ENCODE measurements at regions not wholly inside any gene's neighbourhood (a gene's known extent, or its start where the extent isn't known, plus 50 kb on each side); places are given as distances from the start of the nearest gene placed in this dataset.

DNA sequence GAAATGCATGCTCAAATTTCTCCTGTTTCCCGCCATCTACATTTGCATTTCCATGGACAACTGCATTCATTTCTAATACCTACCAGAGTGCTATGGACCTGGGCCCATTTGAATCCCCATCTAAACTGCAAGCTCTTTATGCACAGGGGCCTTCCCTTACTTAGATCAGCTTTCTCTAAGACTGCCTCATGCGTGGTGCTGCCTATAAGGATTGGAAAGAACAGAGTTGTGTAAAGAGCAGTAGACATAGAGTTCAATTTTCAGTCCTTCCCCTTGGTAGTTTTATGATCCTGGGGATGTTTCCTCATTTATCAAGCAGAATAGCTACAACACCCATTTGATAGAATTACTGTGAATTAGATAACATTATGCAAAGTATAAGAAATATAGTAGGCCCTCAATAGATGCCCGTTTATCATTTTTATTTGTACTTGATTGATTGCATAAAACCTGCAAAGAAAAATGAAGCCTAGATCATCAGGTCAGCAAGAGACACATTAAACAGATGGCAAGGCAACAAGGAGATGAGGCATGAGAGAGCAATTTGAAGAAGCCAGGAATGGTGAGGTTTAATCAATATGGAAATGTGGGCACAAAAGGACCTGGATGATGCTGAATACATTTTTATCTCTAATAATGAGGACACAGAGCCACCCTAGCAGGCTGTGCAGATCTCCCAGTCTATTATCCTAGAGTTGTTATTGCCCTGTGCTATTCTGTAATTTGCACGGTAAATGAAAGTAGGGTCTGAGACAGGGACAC lies 359.7 kb downstream of the FAM181B start (continued):
- TF ChIP-seq ZNF33B (CRISPR knock-in tag; IDR thresholded peaks at IDR 0.05) (no peak), ZNF383 (CRISPR knock-in tag; IDR thresholded peaks at IDR 0.05; ENCODE audit: borderline replicate concordance) (no peak), AHR (CRISPR knock-in tag; IDR thresholded peaks at IDR 0.05) (no peak)

DNA sequence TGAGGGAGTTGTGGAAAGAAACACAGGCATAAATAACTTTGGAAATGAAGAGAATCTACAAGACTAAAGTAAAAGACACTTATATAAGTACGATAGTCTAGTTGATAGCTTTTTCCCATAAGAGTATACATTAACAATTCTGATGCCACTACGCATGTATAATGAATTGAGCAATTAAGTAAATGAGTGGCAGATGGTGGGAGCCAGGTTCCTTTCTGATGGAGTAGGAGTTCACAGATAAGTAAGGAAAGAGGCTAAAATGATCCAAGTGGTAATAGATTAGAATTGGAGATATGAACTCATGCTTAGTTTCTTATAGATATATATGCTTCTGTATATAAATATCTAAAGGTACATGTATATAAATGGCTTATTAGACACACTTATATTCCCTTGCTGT lies 368.3 kb downstream of the FAM181B start:
- BruUV-seq (replicated peaks), result no TSS peak
- ChIA-PET POLR2A (no interaction called here), CTCF (ENCODE audit: low intra/inter-chr PET ratio, low total read pairs) (no interaction called here)
- H3K9me3 ChIP-seq (ENCODE audit: low read length), result no peaks in the 10 kb centered on the region
- H3K27me3 ChIP-seq (ENCODE audit: control insufficient read depth in 1 of 2, insufficient read depth in 2 of 2, low read length in 2 of 2), result no peaks in the 10 kb centered on the region
- no peaks in the 10 kb centered on the region for H3K4me1 ChIP-seq (ENCODE audit: insufficient read depth, low read length)
- ATAC-seq (no peak), DNase-seq (ENCODE audit: low spot score) (no peak), FAIRE-seq (no peak)
- no peaks in the 10 kb centered on the region for H4K20me1 ChIP-seq (ENCODE audit: insufficient read depth, low read length)
- no peaks in the 10 kb centered on the region for H3K79me2 ChIP-seq (ENCODE audit: insufficient read depth, low read length)
- H3K4me2 ChIP-seq (ENCODE audit: low read depth, low read length), result no peak overlapping the region
- intact Hi-C loops (cut with micrococcal nuclease; ENCODE audit: unreplicated experiment) (no loop called here), in situ Hi-C loops (cut with HindIII; ENCODE audit: extremely low pct_ligation_motif_present, low pct_unique_long_range_greater_than_20kb) (no loop called here)
- H3K36me3 ChIP-seq (replicated peaks in 1 of 2; ENCODE audit: control insufficient read depth in 1 of 2, insufficient read depth in 2 of 2, low read length in 2 of 2), result no peaks in the 10 kb centered on the region
- 33% methylated on average over 2 of the region's 2 CpGs for WGBS (ENCODE audit: low lambda C conversion rate)
- no peak for TF ChIP-seq ZNF101 (CRISPR knock-in tag; IDR thresholded peaks at IDR 0.05; ENCODE audit: borderline replicate concordance, low read depth)
- no peak for TF ChIP-seq PRPF4 (IDR thresholded peaks at IDR 0.05; ENCODE audit: low read depth, low read length, poor library complexity, severe bottlenecking)
- TF ChIP-seq ZNF557 (CRISPR knock-in tag; IDR thresholded peaks at IDR 0.05), result no peak
- TF ChIP-seq, protein P1, sequence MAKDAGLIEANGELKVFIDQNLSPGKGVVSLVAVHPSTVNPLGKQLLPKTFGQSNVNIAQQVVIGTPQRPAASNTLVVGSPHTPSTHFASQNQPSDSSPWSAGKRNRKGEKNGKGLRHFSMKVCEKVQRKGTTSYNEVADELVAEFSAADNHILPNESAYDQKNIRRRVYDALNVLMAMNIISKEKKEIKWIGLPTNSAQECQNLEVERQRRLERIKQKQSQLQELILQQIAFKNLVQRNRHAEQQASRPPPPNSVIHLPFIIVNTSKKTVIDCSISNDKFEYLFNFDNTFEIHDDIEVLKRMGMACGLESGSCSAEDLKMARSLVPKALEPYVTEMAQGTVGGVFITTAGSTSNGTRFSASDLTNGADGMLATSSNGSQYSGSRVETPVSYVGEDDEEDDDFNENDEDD (CRISPR knock-in tag; IDR thresholded peaks at IDR 0.05; ENCODE audit: borderline replicate concordance), result no peak
- no peak for TF ChIP-seq ZNF30 (CRISPR knock-in tag; IDR thresholded peaks at IDR 0.05)
- TF ChIP-seq, protein P2, sequence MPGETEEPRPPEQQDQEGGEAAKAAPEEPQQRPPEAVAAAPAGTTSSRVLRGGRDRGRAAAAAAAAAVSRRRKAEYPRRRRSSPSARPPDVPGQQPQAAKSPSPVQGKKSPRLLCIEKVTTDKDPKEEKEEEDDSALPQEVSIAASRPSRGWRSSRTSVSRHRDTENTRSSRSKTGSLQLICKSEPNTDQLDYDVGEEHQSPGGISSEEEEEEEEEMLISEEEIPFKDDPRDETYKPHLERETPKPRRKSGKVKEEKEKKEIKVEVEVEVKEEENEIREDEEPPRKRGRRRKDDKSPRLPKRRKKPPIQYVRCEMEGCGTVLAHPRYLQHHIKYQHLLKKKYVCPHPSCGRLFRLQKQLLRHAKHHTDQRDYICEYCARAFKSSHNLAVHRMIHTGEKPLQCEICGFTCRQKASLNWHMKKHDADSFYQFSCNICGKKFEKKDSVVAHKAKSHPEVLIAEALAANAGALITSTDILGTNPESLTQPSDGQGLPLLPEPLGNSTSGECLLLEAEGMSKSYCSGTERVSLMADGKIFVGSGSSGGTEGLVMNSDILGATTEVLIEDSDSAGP (CRISPR knock-in tag; IDR thresholded peaks at IDR 0.05; ENCODE audit: borderline replicate concordance), result no peak
- H3K9ac ChIP-seq (ENCODE audit: insufficient read depth, low read depth, low read length), result no peak overlapping the region
- H3K27ac ChIP-seq (ENCODE audit: extremely low read length, insufficient read depth, low read length), result no peak overlapping the region
- no peak overlapping the region for H3K4me3 ChIP-seq (replicated peaks in 1 of 3; ENCODE audit: insufficient read depth in 1 of 3, low read depth in 2 of 3, low read length in 3 of 3)
- H2AFZ ChIP-seq (ENCODE audit: low read length), result no peak overlapping the region
